Muscle of back (tissue), 3 donors: ENCODE measurements at regions not wholly inside any gene's neighbourhood (a gene's known extent, or its start where the extent isn't known, plus 50 kb on each side); places are given as distances from the start of the nearest gene placed in this dataset.

ENCODE experiments used
- DNase-seq, 3 donors: peaks; one replicate each; pipeline versions ENCODE4 v3.0.0 to v3.0.0-alpha.2; 2013

DNA sequence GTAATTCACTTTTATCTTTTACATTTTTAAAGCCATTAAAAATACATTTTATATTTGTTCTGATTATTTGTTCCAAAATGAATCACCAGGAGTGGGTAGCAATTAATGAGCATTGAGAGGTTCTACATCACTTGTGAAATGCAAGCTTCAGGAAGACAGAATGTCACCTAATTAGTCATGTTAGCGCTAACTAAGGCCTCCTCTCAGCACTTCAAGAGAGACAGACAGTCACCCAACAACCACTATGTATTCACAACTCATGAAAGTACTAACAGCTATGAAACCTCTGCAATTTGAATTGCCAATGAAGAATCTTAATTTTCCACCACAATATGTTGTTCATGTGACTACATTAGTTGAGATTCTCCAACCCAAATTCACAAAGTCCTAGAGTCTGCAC, 611.0 kb downstream of the KCNJ3 start:
- DNase-seq = no peak

DNA sequence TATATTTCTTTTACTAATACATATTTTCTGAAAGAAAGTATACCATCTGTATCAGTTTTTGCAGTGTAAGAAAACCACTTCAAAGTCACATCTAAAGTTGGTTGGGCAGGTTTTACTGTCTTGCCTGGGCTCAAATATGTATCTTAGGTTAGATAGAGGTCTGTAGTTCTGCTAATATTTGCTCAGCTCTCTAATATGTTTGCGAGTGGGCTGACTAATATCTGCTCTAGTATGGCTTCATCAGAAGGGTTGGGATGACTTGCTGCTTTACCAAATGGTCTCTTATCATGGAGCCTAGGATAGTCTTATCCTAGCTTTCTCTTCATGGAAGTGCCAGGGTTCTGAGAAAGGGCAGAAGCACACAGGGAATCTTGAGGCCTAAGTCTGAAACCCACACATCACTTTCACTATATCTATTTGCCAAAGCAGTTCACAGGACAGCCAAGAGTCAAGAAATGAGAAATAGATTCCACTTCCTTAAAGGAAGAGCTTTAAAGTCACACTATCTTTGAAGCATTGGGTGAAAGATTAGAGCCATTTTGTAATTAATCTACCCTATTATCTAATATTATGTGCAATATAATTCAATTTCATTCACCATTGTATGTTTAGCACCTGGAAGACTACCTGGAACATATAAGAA, 610.0 kb downstream of the KCNJ3 start:
- DNase-seq = no peak

- DNase-seq = no peak
These were observed 602.7 kb downstream of the KCNJ3 start for GRCh38 chr2:155301221-155301620.

GRCh38 chr2:155298001-155298400, 599.5 kb downstream of the KCNJ3 start:
- no peak for DNase-seq

GRCh38 chr2:155294358-155294757, 595.9 kb downstream of the KCNJ3 start:
- no peak for DNase-seq

DNA sequence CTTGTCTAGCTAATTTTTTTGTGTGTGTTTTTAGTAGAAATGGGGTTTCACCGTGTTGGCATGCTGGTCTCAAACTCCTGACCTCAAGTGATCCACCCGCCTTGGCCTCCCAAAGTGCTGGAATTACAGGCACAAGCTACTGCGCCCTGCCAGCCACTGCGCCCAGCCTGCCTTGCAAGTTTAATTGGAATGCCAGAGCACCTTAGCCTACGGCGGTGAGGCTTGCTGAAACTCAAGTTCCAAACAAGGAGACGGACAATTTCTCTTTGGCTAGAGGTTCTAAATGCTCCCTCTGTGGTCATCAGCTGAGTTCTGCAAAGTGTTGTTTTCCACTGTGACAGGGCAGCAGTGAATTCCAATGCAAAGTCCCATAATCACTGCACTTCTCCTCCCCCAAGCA, 583.4 kb downstream of the KCNJ3 start:
- DNase-seq = no peak

- DNase-seq = no peak
These were observed 574.8 kb downstream of the KCNJ3 start for GRCh38 chr2:155273323-155273722.

- no peak for DNase-seq
These were observed 568.1 kb downstream of the KCNJ3 start for GRCh38 chr2:155266583-155266982.

DNA sequence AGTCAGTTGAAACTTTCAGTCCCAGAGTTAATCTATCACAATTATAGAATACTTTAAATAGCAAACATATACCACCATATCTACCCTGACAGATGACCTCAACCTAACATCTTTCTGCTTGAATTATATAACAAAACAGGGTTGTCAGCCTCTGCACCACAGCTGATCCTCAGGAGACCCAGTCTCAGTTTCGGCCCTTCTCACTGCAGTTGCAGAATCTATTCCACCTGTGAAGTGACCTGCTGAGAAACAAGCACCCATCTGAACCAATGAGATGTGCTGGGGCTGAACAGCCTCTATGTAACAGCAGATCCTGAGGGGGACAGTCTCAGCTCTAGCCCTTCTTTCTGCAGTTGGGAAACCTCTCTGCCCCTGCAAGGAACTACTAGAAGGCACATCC, 567.6 kb downstream of the KCNJ3 start:
- DNase-seq = no peak

- no peak for DNase-seq
These were observed 558.3 kb downstream of the KCNJ3 start for GRCh38 chr2:155256803-155257202.

GRCh38 chr2:155250800-155251199, 552.3 kb downstream of the KCNJ3 start:
- DNase-seq = no peak

DNA sequence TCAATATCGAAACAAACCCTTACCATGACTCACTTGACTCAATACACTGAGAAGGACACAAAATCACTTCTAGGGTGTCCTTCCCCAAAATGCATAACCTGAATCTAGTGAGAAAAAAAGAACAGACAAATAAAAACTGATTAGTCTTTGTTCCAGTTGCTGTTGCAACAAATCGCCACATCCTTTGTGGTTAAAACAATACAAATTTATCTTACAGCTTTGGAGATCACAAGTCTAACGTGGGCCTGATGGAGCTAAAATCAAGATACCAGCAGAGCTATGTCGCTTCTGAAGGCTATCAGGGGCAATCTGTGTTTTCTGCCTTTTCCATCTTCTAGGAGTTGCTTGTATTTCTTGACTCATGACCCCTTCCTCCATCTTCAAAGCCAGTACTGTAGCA, 541.7 kb downstream of the KCNJ3 start:
- DNase-seq = no peak

DNA sequence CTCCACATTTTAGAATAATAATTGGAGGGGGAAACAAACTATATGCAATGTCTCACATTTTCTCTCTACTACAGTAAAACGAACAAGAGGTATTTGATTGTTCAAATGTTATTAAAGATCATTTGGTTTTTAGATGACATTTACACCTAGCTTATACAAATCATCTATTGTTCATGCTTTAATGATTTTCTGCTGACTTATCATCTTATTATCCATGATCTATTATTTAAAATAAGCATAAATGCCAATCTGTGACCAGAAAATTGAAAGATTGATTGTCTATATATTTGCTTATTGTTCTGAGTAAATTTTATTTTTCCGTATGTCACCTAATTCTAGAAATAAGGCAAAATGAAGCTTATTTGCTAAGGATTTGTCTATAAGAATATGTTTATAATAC, 537.2 kb downstream of the KCNJ3 start:
- no peak for DNase-seq

DNA sequence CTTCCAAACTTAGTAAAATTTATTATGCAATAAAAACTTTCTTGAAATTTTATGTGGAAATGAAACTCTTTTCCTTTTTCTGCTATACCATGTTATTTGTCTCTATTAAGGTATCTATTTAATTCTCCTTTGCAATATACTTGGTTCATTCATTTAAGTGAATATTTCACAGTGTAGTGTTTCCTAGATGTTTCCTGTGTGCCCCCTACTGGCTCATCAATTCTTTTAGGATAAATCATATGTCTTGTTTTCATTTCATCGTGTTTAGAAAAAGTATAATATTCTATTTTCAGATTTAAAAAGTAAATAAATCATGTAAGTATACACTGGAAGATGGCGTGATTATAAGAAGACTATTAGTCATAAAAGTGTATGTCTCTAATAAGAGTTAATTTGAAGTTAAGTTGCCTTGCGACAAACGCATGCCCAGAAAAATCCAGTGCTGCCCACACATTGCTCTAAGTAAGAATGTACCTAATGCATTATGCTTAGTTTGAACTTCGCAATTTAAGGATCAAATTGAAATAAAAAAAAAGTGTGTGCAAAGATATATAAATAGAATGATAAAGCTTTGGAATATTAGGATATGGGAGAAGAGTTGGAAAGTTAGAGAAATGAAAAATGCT, 525.4 kb downstream of the KCNJ3 start:
- DNase-seq = peak; percentile 2 to 32 (median 2)

DNA sequence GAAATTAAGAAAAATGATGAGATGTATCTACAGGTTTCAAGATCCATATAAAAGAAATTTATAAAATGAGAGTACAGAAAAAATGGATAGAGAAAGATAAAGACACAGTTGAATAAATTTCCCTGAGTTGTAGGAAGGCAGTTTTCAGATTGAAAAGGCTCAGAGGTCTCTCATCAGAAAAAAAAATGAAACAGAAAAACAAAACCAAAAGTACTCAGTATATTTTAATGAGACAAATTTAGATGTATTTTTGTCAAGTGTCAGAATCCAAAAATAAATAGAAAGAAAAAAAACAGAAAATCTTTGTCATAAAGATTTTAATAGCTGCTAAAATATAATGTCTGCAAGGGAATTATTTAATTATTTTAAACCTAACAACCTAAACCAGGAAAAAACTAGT, 520.5 kb downstream of the KCNJ3 start:
- DNase-seq = no peak

DNA sequence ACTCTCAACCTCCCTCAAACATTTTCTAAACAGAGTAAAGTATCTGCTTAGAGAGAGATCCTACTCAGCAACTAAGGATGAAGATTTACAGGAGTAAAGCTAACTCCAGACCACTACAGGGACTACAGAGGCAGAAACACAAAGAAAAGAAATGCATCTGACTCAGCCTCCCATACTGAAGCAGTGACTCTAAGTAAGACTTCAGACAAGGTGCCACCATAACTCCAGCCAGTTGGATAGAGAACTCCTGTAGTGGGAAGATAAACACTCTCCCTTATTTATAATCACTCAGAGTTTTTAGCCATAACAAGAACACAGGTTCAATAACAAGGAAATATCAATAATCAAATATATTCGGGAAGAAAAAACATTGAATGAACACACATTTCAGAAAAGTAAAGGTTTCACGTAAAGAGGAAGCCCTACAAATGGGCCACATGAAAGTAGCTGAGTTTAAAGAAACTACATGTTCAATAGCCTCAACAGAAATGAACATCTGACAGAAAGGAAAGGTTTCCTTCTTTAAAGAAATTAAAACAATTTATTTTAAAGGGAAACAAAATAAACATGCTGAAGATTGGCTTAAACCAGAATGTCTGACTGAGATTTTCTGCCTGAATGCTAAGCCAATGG, 519.9 kb downstream of the KCNJ3 start:
- DNase-seq = no peak

- DNase-seq = no peak
These were observed 516.7 kb downstream of the KCNJ3 start for GRCh38 chr2:155215037-155215707.

GRCh38 chr2:155209696-155210450, 511.4 kb downstream of the KCNJ3 start:
- DNase-seq = no peak

DNA sequence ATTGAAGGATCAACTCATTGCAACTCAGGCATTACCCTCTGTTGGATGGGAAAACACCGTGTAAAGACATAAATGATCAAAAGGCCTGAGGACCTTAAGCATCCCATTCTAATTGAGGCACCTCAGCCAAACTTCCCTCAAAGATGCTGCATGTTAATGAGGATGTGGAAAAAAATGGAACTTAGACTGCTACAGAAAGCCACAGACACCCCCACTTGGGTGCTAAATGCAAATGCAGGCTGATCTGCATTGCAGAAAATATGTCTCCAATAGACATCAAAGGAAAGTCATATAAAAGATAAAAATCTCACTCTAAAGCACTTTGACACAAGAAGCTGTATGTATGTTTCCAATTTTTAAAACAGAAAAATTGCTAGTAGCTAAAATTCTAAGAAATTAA, 504.7 kb downstream of the KCNJ3 start:
- DNase-seq = no peak

GRCh38 chr2:155200753-155201152, 502.3 kb downstream of the KCNJ3 start:
- DNase-seq = no peak

- DNase-seq = no peak
These were observed 491.8 kb downstream of the KCNJ3 start for GRCh38 chr2:155190342-155190741.

GRCh38 chr2:155178921-155179320, 480.4 kb downstream of the KCNJ3 start:
- no peak for DNase-seq
